ENCODE measurements at regions not wholly inside any gene's neighbourhood (a gene's known extent, or its start where the extent isn't known, plus 50 kb on each side); places are given as distances from the start of the nearest gene placed in this dataset.
"Not testable (repeated sequence)": the region's sequence is repeated elsewhere in the genome, so short reads cannot be mapped to it uniquely, and the experiment has no call there.

DNA sequence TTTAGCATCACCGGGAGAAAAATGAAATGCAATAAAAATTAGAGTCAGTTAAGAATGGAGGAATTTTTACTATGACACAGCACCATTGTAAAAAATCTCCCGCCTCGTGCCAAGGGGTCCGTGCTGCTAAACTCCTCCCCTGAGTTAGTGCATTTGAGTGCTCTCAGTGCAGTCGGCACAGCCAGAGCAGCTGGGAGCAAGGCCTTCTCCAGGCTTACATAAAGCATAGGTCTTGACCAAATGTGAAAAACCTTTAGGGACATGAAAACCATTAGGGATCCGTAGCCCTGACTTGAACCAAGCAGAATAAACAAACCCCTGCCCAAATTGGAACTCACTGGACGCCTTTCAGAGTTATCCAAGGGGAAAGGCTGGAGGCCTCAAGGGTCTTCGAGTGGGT, 152.6 kb downstream of the PLCE1 start:
- TF ChIP-seq, protein P1, sequence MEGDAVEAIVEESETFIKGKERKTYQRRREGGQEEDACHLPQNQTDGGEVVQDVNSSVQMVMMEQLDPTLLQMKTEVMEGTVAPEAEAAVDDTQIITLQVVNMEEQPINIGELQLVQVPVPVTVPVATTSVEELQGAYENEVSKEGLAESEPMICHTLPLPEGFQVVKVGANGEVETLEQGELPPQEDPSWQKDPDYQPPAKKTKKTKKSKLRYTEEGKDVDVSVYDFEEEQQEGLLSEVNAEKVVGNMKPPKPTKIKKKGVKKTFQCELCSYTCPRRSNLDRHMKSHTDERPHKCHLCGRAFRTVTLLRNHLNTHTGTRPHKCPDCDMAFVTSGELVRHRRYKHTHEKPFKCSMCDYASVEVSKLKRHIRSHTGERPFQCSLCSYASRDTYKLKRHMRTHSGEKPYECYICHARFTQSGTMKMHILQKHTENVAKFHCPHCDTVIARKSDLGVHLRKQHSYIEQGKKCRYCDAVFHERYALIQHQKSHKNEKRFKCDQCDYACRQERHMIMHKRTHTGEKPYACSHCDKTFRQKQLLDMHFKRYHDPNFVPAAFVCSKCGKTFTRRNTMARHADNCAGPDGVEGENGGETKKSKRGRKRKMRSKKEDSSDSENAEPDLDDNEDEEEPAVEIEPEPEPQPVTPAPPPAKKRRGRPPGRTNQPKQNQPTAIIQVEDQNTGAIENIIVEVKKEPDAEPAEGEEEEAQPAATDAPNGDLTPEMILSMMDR (conservative IDR thresholded peaks at IDR 0.05; ENCODE audit: control insufficient read depth, insufficient read depth, low read depth, low read length): no peak
- no peak overlapping the region for H3K4me3 ChIP-seq (ENCODE audit: control insufficient read depth, low read depth, low read length)
- DNase-seq (ENCODE audit: low read depth): no peak

- no peak for DNase-seq (ENCODE audit: low read depth)
- H3K4me3 ChIP-seq (ENCODE audit: control insufficient read depth, low read depth, low read length): no peak overlapping the region
- TF ChIP-seq, protein P1 (conservative IDR thresholded peaks at IDR 0.05; ENCODE audit: control insufficient read depth, insufficient read depth, low read depth, low read length): no peak
Observed at GRCh38 chr10:94146746-94147145, 153.0 kb downstream of the PLCE1 start.

GRCh38 chr10:94149702-94150101, 156.0 kb downstream of the PLCE1 start:
- H3K4me3 ChIP-seq (ENCODE audit: control insufficient read depth, low read depth, low read length): no peak overlapping the region
- no peak for DNase-seq (ENCODE audit: low read depth)
- TF ChIP-seq, protein P1 (conservative IDR thresholded peaks at IDR 0.05; ENCODE audit: control insufficient read depth, insufficient read depth, low read depth, low read length): no peak

- TF ChIP-seq, protein P1 (conservative IDR thresholded peaks at IDR 0.05; ENCODE audit: control insufficient read depth, insufficient read depth, low read depth, low read length): no peak
- DNase-seq (ENCODE audit: low read depth): no peak
- H3K4me3 ChIP-seq (ENCODE audit: control insufficient read depth, low read depth, low read length): no peak overlapping the region
Observed at GRCh38 chr10:94150541-94151184, 156.9 kb downstream of the PLCE1 start.

DNA sequence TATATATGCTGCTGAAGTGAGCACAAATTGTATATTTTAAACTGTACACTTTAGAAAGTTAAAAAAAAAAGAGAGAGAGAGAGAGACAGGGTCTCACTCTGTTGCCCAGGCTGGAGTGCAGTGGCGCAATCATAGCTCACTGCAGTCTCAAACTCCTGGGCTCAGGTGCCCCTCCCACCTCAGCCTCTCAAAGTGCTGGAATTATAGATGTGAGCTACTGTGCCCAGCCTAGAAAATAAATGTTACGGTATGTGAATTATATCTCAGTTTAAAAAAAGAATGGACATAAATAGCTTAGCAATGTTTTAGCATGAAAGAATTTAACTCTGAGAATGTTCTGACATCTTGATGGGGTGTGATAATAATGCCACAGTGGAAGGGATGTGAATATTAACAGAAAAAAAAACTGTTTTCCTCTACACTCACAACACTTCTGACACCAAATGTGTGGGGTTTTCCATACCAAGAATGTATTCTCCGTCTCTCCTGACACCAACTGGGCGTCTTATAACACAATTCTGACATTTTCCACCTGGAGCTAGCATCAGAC, 162.1 kb downstream of the PLCE1 start:
- no peak overlapping the region for H3K4me3 ChIP-seq (ENCODE audit: control insufficient read depth, low read depth, low read length)
- DNase-seq (ENCODE audit: low read depth): no peak
- TF ChIP-seq, protein P1 (conservative IDR thresholded peaks at IDR 0.05; ENCODE audit: control insufficient read depth, insufficient read depth, low read depth, low read length): no peak

DNA sequence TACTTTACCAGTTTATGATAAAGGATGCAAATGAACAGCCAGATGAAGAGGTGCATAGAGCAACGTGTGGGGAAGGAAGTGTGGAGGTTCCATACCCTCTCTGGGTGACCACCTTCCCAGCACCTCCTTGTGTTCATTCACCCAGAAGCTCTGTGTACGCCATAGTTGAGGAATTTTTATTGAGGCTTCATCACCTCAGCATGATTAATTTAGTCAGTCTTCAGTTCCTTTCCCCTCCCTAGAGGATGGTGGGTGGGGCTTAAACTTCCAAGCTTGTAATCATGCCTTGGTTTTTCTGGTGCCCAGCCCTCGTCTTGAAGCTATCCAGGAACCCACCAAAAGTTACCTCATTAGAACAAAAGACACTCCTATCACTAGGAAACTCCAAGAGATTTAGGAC, 162.7 kb downstream of the PLCE1 start:
- TF ChIP-seq, protein P1 (conservative IDR thresholded peaks at IDR 0.05; ENCODE audit: control insufficient read depth, insufficient read depth, low read depth, low read length): no peak
- no peak overlapping the region for H3K4me3 ChIP-seq (ENCODE audit: control insufficient read depth, low read depth, low read length)
- DNase-seq (ENCODE audit: low read depth): no peak

GRCh38 chr10:94165158-94165611, 171.5 kb downstream of the PLCE1 start:
- DNase-seq (ENCODE audit: low read depth); H3K4me3 ChIP-seq (ENCODE audit: control insufficient read depth, low read depth, low read length): not testable (repeated sequence)
